Activated CD4-positive, alpha-beta T cell treated with anti-CD3 and anti-CD28 coated beads, Interleukin-2, Interleukin-4, amounts not matched to agents 100 ng/mL and 50 ng/mL, durations not matched to agents 16 hours and 8 hours (primary cell): ENCODE measurements at regions not wholly inside any gene's neighbourhood (a gene's known extent, or its start where the extent isn't known, plus 50 kb on each side); places are given as distances from the start of the nearest gene placed in this dataset.
"Not testable (repeated sequence)": the region's sequence is repeated elsewhere in the genome, so short reads cannot be mapped to it uniquely, and the experiment has no call there.

ENCODE experiments used
- DNase-seq: peaks from one replicate; pipeline ENCODE4 v3.0.0-alpha.2; 2020; ENCODE audit warnings: low spot score

- no peak for DNase-seq
Observed at GRCh38 chr14:95818581-95818980, 58.1 kb upstream of the TUNAR start.

- no peak for DNase-seq
Observed at GRCh38 chr14:95817271-95817670, 59.4 kb upstream of the TUNAR start.

DNA sequence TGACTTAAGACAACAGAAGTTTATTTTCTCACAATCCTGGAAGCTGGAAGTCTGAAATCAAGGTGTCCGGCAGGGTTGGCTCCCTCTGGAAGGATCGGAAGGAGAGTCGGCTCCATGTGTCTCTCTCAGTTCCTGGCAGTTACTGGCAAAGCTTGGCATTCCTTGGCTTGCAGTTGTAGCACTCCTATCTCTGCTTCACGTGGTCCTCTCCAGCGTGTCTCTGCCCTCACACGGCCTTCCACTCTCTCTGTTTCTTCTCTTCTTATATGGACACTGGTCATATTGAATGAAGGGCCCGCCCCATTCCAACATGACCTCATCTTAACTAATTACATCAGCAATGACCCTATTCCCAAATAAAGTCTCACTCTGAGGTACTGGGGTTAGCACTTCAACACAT lies 60.1 kb upstream of the TUNAR start:
- no peak for DNase-seq

DNA sequence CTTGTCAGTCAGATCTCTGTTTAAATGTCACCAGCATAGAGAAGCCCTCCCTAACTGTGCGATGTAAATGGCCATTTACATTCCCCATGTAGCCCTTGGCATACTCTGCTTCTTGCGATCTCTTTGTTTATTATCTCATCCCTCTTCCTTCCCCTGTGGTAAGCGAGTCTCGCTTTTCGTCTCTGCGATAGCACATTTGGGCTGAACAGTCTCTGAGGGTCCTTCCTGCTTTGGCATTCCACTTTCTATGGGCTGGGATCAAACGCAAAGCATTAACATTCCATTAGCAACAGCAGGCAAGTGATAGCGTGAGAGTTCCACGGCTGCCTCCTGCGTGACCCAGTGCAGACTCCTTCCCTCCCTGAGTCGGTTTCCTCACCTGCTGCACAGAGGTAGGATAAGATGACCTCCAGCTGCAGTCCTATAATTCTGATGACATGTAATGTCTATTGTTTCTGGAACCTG lies 61.4 kb upstream of the TUNAR start:
- no peak for DNase-seq

DNA sequence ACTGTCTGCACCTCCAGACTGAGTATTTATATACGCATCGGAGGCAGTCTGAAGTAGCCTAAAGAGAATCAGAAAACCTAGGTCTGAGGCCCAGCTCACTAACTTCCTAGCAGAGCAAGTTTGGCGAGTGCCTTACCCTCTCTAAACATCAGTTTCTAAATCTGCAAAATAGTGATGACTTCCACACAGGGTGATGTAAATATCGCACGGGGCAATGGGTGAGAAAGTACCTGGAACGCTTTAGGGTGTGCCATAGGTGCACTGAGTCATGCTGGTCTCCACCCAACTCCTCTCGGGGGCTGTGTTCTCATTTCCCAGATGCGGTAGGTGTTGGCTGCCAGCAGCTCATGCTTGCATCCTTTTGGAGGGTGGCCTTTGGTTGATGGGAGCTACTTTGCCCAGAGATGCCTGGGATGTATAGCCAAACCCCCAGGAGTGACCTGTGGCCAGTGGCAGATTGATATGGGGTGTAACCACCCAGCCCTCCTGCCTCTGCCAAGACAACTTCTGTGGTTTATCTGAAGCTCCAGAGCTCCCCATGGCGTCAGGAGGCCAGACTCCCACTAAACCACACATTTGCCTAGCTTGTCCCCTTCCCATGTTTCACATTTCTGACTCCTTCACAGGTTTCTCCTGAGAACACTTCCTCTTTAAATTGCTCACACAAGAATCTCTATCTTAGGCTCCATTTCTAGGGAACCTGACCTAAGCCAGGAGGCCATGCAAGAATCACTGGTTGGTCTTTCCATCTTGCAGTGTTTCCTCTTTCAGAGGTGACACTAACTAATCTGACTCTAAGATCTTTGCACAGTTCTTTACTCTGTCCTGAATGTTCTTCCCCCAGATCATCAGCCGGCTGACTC lies 62.0 kb upstream of the TUNAR start:
- no peak for DNase-seq

DNA sequence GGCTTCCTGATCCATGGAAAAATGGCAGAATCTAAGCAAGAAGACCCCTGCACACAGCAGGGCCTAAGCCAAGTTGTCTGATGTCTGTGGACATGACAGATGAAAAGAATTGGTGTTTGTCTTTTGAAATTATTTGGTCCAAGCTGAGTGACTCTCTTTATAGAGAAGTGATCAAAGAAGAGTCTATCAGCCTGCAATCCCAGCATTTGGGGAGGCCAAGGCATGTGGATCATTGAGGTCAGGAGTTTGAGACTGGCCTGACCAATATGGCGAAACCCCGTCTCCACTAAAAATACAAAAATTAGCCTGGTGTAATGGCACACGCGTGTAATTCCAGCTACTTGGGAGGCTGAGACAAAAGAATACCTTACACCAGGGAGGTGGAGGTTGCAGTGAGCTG lies 64.8 kb upstream of the TUNAR start:
- no peak for DNase-seq

GRCh38 chr14:95808371-95808770 lies 68.3 kb upstream of the TUNAR start:
- no peak for DNase-seq

DNA sequence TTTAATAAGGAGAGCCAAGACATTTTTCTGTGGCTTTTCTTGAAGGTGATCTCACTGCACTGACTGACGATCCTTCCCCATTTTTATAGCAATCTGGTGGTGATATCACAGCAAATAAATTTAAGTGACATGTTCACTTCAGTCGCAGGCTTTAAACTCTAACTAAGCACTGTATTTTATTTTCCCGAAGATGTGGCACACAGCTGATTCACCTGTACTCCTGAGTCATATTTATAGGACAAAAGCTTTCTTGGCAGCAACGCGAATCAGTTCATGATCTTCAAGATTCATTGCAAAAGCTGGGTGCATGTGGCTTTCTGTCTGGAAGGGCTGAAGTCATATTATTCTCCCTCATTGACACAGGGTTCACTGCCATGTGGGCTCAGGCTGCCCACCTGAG lies 79.8 kb upstream of the TUNAR start:
- no peak for DNase-seq

DNA sequence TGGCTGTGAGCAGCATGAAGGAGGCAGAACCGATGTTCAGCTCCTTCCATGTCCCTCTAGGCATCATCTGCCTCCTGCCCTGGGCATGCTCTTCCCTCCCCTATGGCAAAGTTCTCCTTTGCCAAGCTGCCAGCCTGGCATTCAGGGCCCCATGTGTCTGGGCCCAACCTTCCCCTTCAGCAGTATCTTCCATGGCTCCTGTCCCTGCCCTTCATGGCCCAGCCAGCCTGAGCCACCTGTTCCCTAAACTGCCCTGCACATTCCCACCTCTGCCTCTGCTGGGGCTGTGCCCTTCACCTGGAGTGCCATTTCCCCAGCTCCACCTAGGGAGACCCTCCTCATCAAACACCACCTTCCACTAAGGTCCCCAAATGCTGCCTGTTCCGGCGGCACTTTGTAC lies 74.0 kb upstream of the TCL1A start:
- DNase-seq = no peak

DNA sequence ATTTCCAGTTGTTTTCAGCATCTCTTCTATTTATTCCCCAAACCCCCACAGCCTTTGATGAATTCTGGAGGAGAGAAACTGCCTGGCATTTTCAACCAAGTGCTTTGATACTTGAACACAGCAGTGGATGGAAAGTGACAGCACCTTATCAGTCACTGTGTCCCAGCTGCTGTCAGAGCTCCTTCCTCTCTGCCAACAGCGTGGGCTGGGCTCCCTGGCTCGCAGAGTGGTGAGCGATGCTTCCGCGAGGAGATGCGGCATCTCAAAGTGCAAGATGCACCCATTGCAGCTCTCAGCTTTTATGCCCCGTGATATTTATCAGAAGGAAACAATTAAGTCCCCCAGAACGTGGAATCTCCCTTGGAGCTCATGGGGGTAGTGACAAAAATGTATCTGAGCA lies 72.6 kb upstream of the TCL1A start:
- no peak for DNase-seq

- peak; percentile 3 for DNase-seq
Observed at GRCh38 chr14:95784137-95784536, 70.2 kb upstream of the TCL1A start.

DNA sequence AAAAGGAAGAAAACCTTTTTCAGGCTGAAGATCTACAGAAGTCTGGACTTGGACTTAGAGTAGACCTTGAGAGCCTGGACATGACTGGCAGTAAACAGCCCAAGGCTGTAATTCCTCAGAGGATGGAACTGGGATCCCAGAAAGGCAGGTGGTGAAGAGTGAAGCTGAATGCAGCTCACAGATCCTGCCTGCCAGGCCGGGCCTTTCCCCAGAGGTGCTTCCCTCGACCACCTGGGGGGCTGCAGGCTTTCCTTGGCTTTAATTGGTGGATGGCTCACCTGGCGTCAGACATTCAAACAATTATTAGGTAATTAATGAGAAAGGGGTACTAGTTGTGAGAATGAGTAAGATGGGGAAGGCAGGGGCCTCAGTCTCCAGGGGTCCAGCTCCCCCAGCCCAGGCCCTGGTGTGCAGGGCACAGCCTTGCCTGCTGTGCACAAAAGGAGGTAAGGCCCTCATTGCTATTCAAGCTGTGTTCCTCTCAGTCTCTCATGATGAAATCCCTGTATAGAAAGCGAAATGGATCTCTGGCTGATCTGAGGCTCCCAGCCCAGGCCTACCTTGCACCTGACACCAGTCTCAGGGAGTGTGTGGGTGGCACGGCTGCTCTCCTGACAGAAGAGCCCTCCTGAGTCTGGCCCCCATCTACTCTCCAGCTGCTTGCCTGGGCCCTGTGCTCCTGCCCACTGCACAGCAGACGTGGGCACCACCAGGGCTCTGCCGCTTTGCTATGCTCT lies 63.0 kb upstream of the TCL1A start:
- DNase-seq = no peak

GRCh38 chr14:95774265-95775160 lies 60.6 kb upstream of the TCL1A start:
- peak; percentile 57 for DNase-seq

DNA sequence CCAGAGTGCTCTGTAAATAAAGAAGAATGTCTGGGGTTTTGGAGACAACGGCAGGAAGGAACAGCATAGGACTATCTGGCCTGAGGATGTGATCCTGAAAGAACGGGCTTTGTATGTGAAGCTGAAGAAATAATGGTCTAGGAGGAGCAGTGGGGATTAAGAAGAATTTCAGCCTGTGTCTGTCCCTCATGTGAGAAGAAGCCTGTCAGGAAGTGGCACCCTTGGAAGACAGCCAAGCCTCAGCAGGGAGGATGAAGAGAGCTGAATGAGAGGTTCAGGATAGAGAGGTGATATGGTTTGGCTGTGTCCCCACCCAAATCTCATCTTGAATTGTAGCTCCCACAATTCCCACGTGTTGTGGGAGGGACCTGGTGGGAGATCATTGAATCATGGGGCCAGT lies 56.9 kb upstream of the TCL1A start:
- DNase-seq = no peak

- no peak for DNase-seq
Observed at GRCh38 chr14:95769976-95770375, 56.1 kb upstream of the TCL1A start.

DNA sequence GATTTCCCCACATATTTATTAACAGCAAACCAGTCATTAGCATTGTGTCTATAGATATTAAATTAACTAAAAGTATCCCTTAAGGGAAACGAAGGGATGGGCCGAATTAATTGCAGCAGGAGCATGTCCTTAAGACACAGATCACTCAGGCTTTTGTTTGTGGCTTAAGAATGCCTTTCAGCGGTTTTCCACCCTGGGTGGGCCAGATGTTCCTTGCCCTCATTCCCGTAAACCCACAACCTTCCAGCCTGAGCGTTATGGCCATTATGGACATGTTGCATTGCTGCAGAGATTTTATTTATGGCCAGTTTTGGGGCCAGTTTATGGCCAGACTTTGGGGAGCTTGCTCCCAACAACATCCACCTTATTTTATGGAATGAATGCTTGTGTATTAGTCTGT lies 55.5 kb upstream of the TCL1A start:
- DNase-seq = not testable (repeated sequence)

GRCh38 chr14:95765051-95765450 lies 51.1 kb upstream of the TCL1A start:
- DNase-seq = no peak

- no peak for DNase-seq
Observed at GRCh38 chr14:95763875-95764274, 50.0 kb upstream of the TCL1A start.
